Fibroblast of pulmonary artery (primary cell): ENCODE measurements at regions not wholly inside any gene's neighbourhood (a gene's known extent, or its start where the extent isn't known, plus 50 kb on each side); places are given as distances from the start of the nearest gene placed in this dataset.

ENCODE experiments used
- DNase-seq: peaks from one replicate; pipeline ENCODE4 v3.0.0-alpha.2; 2010; ENCODE audit warnings: low read depth
- H3K4me3 ChIP-seq: replicated peaks from 2 replicates; pipeline ENCODE4 v1.5.1; 2011; ENCODE audit warnings: low read depth, mild to moderate bottlenecking, control low read depth, low read length, moderate library complexity
- TF ChIP-seq, protein P1 (sequence below): IDR thresholded peaks from 2 replicates; pipeline ENCODE4 v1.5.1; 2011; ENCODE audit warnings: mild to moderate bottlenecking, control low read depth, low read length, inconsistent platforms; ENCODE audit errors: missing control alignments

DNA sequence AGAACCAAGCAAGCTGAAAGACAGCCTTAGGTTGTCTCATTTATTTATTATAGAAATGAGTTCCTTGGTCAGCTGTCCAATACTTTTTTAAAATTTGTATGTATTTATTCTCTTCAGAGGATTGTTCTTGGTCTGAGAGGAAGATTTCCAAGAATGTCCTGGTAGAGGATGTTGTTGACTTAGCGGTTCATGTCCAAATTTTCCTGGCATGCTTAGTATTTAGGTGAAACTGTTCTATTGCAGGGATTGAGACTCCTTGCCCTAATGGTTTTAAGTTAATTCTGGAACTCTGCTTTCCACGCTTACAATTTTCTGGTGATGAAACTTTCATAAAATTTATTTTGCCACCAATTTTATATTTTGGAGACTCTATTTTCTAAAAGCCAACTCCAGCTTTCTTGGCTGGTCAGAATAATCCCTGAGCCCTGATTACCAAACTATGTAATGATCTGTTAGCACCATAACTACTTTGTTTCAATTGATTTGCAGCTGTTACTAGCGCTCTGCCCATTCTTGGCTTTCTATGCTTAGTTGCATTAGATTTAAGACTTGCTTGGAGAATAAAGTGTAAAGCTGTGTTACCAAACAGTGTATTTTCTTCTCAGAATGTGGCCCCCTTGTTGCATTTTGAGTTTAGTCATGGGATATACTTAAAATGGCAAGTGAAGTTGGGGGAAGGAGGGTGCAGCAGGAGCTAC, 1868.8 kb upstream of the CELF4 start:
- H3K4me3 ChIP-seq: no peak overlapping the region
- DNase-seq: peak; percentile 41
- TF ChIP-seq, protein P1, sequence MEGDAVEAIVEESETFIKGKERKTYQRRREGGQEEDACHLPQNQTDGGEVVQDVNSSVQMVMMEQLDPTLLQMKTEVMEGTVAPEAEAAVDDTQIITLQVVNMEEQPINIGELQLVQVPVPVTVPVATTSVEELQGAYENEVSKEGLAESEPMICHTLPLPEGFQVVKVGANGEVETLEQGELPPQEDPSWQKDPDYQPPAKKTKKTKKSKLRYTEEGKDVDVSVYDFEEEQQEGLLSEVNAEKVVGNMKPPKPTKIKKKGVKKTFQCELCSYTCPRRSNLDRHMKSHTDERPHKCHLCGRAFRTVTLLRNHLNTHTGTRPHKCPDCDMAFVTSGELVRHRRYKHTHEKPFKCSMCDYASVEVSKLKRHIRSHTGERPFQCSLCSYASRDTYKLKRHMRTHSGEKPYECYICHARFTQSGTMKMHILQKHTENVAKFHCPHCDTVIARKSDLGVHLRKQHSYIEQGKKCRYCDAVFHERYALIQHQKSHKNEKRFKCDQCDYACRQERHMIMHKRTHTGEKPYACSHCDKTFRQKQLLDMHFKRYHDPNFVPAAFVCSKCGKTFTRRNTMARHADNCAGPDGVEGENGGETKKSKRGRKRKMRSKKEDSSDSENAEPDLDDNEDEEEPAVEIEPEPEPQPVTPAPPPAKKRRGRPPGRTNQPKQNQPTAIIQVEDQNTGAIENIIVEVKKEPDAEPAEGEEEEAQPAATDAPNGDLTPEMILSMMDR: no peak

DNA sequence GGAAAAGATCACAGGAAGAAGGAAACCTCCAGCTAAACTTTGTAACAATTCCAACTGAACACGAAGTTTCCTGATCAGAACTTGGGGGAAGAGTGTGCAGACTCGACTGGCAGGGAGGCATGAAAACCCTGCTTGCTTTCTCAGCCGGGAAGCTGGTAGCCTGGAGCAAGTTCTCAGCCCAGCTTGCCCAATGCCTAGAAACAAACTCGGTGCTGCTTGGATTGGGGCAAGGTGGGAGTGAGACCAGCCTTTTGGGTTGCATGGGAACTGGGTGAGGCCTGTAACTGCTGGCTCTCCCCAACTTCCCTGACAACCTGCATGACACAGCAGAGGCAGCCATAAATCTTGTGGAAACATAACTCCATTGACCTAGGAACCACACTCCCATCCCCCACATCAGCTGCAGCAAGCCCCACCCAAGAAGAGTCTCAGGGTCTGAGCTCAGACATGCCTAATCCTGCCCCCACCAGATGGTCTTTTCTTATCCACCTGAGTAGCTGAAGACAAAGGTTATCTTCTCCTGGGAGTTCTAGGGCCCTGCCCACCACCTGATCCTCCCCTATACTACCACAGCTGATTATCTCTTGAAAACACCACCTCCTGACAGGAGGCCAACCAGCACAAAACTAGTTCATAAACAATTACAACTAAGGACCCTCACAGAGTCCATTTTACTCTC, 1859.7 kb upstream of the CELF4 start:
- DNase-seq: no peak
- no peak overlapping the region for H3K4me3 ChIP-seq
- TF ChIP-seq, protein P1: no peak

GRCh38 chr18:39424261-39424660, 1858.7 kb upstream of the CELF4 start:
- no peak overlapping the region for H3K4me3 ChIP-seq
- DNase-seq: no peak
- TF ChIP-seq, protein P1: no peak

DNA sequence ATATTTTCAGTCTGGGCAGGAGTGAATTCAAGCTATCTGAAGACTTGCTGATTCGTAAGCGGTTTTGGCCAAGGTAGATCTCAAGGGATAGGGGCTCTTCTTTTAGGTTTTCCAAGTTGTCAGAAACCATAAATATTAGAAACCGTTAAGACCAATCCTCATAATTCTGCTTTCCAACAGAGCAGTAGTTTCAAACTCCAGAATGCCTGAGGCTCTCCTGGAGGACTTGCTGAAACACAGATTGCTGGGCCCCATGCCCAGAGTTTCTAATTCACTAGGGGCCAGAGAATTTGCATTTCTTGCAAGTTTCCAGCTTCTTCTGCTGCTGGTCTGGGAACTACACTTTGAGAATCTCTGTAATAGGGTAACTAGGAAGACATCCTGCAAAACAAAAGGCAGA, 1855.7 kb upstream of the CELF4 start:
- no peak for DNase-seq
- no peak overlapping the region for H3K4me3 ChIP-seq
- TF ChIP-seq, protein P1: no peak

GRCh38 chr18:39419315-39419714, 1853.7 kb upstream of the CELF4 start:
- H3K4me3 ChIP-seq: no peak overlapping the region
- DNase-seq: no peak
- TF ChIP-seq, protein P1: no peak

DNA sequence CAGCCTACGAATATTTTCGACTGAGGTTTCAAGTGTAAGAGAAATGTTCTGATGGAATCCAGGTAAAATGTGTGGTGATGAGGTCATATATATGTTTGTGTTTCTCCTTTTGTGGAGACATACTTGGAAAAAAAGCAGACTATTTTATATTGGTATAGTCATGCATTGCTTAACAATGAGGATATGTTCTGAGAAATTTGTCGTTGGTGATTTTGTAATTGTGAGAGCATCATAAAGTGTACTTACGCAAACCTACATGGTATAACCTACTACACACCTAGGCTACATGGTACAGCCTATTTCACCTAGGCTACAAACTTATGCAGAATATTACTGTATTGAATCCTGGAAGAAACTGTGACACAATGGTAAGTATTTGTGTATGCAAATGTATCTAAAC, 1849.9 kb upstream of the CELF4 start:
- TF ChIP-seq, protein P1: no peak
- DNase-seq: no peak
- no peak overlapping the region for H3K4me3 ChIP-seq
